ENCODE measurements at regions not wholly inside any gene's neighbourhood (a gene's known extent, or its start where the extent isn't known, plus 50 kb on each side); places are given as distances from the start of the nearest gene placed in this dataset.
A peak's percentile ranks its signal among the peaks of the same experiment; 100 is the strongest.

GRCh38 chr4:148654131-148654530, 211.9 kb upstream of the NR3C2 start:
- Histone ChIP-seq H3K79me1 (ENCODE audit: low read length) (peaks cover 6% of the 10 kb centered on the region), H4K8ac (ENCODE audit: low read depth, low read length) (no peak overlapping the region), H4K12ac (ENCODE audit: low read depth, low read length) (no peak overlapping the region), H4K91ac (ENCODE audit: low read depth, low read length) (no peak overlapping the region), H3K9me3 (ENCODE audit: insufficient read depth, low read depth, low read length) (no peaks in the 10 kb centered on the region), H2BK5ac (ENCODE audit: low read depth, low read length, poor library complexity) (no peak overlapping the region), H3K79me2 (ENCODE audit: control insufficient read depth, insufficient read depth, low read length, poor library complexity) (no peaks in the 10 kb centered on the region), H3K9ac (ENCODE audit: low read length) (no peak overlapping the region), H2BK12ac (ENCODE audit: low read length) (no peak overlapping the region), H3K4me1 (ENCODE audit: control insufficient read depth in 1 of 2, insufficient read depth in 2 of 2, low read length in 2 of 2) (peaks cover 3 to 7% of the 10 kb centered on the region in 2 experiments), H3K4me3 (ENCODE audit: low read depth, low read length) (no peak overlapping the region), H3K36me3 (ENCODE audit: control insufficient read depth in 1 of 2, insufficient read depth in 2 of 2, low read length in 2 of 2) (no peaks in the 10 kb centered on the region), H3K18ac (ENCODE audit: low read length) (no peak overlapping the region), H3K23ac (ENCODE audit: low read length) (no peak overlapping the region), H3K4me2 (ENCODE audit: low read length) (no peak overlapping the region), H3K4ac (ENCODE audit: low read depth, low read length) (no peak overlapping the region), H2BK120ac (ENCODE audit: insufficient read depth, low read length, poor library complexity) (no peak overlapping the region), H3K14ac (ENCODE audit: low read length) (no peak overlapping the region), H3K27ac (ENCODE audit: low read depth, low read length) (peak overlapping the region; percentile 40), H2AFZ (ENCODE audit: insufficient read depth, low read length, poor library complexity) (no peak overlapping the region), H3K27me3 (ENCODE audit: insufficient read depth, low read length) (no peaks in the 10 kb centered on the region), H2AK5ac (ENCODE audit: low read length) (no peak overlapping the region)
- WGBS (ENCODE audit: extremely low coverage, insufficient coverage, insufficient read length): no CpG with 5 or more reads among the region's 2 CpGs
- DNase-seq: peak; percentile 71 to 94

GRCh38 chr4:148653681-148654080, 211.5 kb upstream of the NR3C2 start:
- H3K23ac ChIP-seq (ENCODE audit: low read length): no peak overlapping the region
- no peak overlapping the region for H2BK5ac ChIP-seq (ENCODE audit: low read depth, low read length, poor library complexity)
- H4K91ac ChIP-seq (ENCODE audit: low read depth, low read length): no peak overlapping the region
- H3K4ac ChIP-seq (ENCODE audit: low read depth, low read length): no peak overlapping the region
- H4K8ac ChIP-seq (ENCODE audit: low read depth, low read length): no peak overlapping the region
- H2AFZ ChIP-seq (ENCODE audit: insufficient read depth, low read length, poor library complexity): no peak overlapping the region
- WGBS (ENCODE audit: extremely low coverage, insufficient coverage, insufficient read length): no CpG with 5 or more reads among the region's 4 CpGs
- DNase-seq: peak; percentile 81 to 93
- H3K18ac ChIP-seq (ENCODE audit: low read length): no peak overlapping the region
- no peak overlapping the region for H2AK5ac ChIP-seq (ENCODE audit: low read length)
- no peak overlapping the region for H3K4me3 ChIP-seq (ENCODE audit: low read depth, low read length)
- H3K36me3 ChIP-seq (ENCODE audit: control insufficient read depth in 1 of 2, insufficient read depth in 2 of 2, low read length in 2 of 2): no peaks in the 10 kb centered on the region
- H3K79me1 ChIP-seq (ENCODE audit: low read length): peaks cover 6% of the 10 kb centered on the region
- H3K27ac ChIP-seq (ENCODE audit: low read depth, low read length): peak overlapping the region; percentile 56
- H3K27me3 ChIP-seq (ENCODE audit: insufficient read depth, low read length): no peaks in the 10 kb centered on the region
- no peaks in the 10 kb centered on the region for H3K79me2 ChIP-seq (ENCODE audit: control insufficient read depth, insufficient read depth, low read length, poor library complexity)
- no peak overlapping the region for H2BK12ac ChIP-seq (ENCODE audit: low read length)
- peaks cover 3 to 7% of the 10 kb centered on the region in 2 experiments for H3K4me1 ChIP-seq (ENCODE audit: control insufficient read depth in 1 of 2, insufficient read depth in 2 of 2, low read length in 2 of 2)
- no peak overlapping the region for H4K12ac ChIP-seq (ENCODE audit: low read depth, low read length)
- no peak overlapping the region for H3K4me2 ChIP-seq (ENCODE audit: low read length)
- H3K9ac ChIP-seq (ENCODE audit: low read length): no peak overlapping the region
- no peak overlapping the region for H3K14ac ChIP-seq (ENCODE audit: low read length)
- no peak overlapping the region for H2BK120ac ChIP-seq (ENCODE audit: insufficient read depth, low read length, poor library complexity)
- H3K9me3 ChIP-seq (ENCODE audit: insufficient read depth, low read depth, low read length): no peaks in the 10 kb centered on the region

GRCh38 chr4:148651991-148652390, 209.8 kb upstream of the NR3C2 start:
- Histone ChIP-seq H4K8ac (ENCODE audit: low read depth, low read length) (no peak overlapping the region), H3K18ac (ENCODE audit: low read length) (no peak overlapping the region)

GRCh38 chr4:148649652-148650331, 207.6 kb upstream of the NR3C2 start:
- Histone ChIP-seq H4K8ac (ENCODE audit: low read depth, low read length) (no peak overlapping the region), H4K91ac (ENCODE audit: low read depth, low read length) (no peak overlapping the region), H3K4me1 (ENCODE audit: control insufficient read depth in 1 of 2, insufficient read depth in 2 of 2, low read length in 2 of 2) (peaks cover 3 to 11% of the 10 kb centered on the region in 2 experiments), H3K79me1 (ENCODE audit: low read length) (peaks cover 6% of the 10 kb centered on the region), H3K79me2 (ENCODE audit: control insufficient read depth, insufficient read depth, low read length, poor library complexity) (no peaks in the 10 kb centered on the region), H4K12ac (ENCODE audit: low read depth, low read length) (no peak overlapping the region), H3K23ac (ENCODE audit: low read length) (no peak overlapping the region), H3K27ac (ENCODE audit: low read depth, low read length) (no peak overlapping the region), H3K14ac (ENCODE audit: low read length) (no peak overlapping the region), H2BK12ac (ENCODE audit: low read length) (no peak overlapping the region), H3K36me3 (ENCODE audit: control insufficient read depth in 1 of 2, insufficient read depth in 2 of 2, low read length in 2 of 2) (no peaks in the 10 kb centered on the region), H3K27me3 (ENCODE audit: insufficient read depth, low read length) (no peaks in the 10 kb centered on the region), H3K9me3 (ENCODE audit: insufficient read depth, low read depth, low read length) (no peaks in the 10 kb centered on the region), H3K18ac (ENCODE audit: low read length) (no peak overlapping the region), H2BK120ac (ENCODE audit: insufficient read depth, low read length, poor library complexity) (no peak overlapping the region), H2AK5ac (ENCODE audit: low read length) (no peak overlapping the region), H2AFZ (ENCODE audit: insufficient read depth, low read length, poor library complexity) (no peak overlapping the region), H3K4ac (ENCODE audit: low read depth, low read length) (no peak overlapping the region), H3K4me2 (ENCODE audit: low read length) (no peak overlapping the region), H3K4me3 (ENCODE audit: low read depth, low read length) (no peak overlapping the region), H3K9ac (ENCODE audit: low read length) (no peak overlapping the region), H2BK5ac (ENCODE audit: low read depth, low read length, poor library complexity) (no peak overlapping the region)
- peak; percentile 20 to 71 for DNase-seq
- WGBS (ENCODE audit: extremely low coverage, insufficient coverage, insufficient read length): no CpG with 5 or more reads among the region's 1 CpG

More at GRCh38 chr4:148651991-148652390, 209.8 kb upstream of the NR3C2 start:
- Histone ChIP-seq H3K9ac (ENCODE audit: low read length) (no peak overlapping the region), H2AFZ (ENCODE audit: insufficient read depth, low read length, poor library complexity) (no peak overlapping the region), H3K79me2 (ENCODE audit: control insufficient read depth, insufficient read depth, low read length, poor library complexity) (no peaks in the 10 kb centered on the region), H3K79me1 (ENCODE audit: low read length) (peaks cover 6% of the 10 kb centered on the region), H3K4ac (ENCODE audit: low read depth, low read length) (no peak overlapping the region), H3K36me3 (ENCODE audit: control insufficient read depth in 1 of 2, insufficient read depth in 2 of 2, low read length in 2 of 2) (no peaks in the 10 kb centered on the region), H2BK5ac (ENCODE audit: low read depth, low read length, poor library complexity) (peak overlapping the region; percentile 32), H2AK5ac (ENCODE audit: low read length) (no peak overlapping the region), H3K9me3 (ENCODE audit: insufficient read depth, low read depth, low read length) (no peaks in the 10 kb centered on the region), H3K27me3 (ENCODE audit: insufficient read depth, low read length) (no peaks in the 10 kb centered on the region), H3K4me2 (ENCODE audit: low read length) (no peak overlapping the region), H2BK12ac (ENCODE audit: low read length) (peak overlapping the region; percentile 36), H3K14ac (ENCODE audit: low read length) (no peak overlapping the region), H4K91ac (ENCODE audit: low read depth, low read length) (no peak overlapping the region), H3K23ac (ENCODE audit: low read length) (no peak overlapping the region), H3K27ac (ENCODE audit: low read depth, low read length) (peak overlapping the region; percentile 27), H2BK120ac (ENCODE audit: insufficient read depth, low read length, poor library complexity) (no peak overlapping the region), H3K4me3 (ENCODE audit: low read depth, low read length) (no peak overlapping the region), H4K12ac (ENCODE audit: low read depth, low read length) (no peak overlapping the region), H3K4me1 (ENCODE audit: control insufficient read depth in 1 of 2, insufficient read depth in 2 of 2, low read length in 2 of 2) (peaks cover 3 to 11% of the 10 kb centered on the region in 2 experiments)
- WGBS (ENCODE audit: extremely low coverage, insufficient coverage, insufficient read length): no CpG with 5 or more reads among the region's 2 CpGs
- peak; percentile 60 to 70 for DNase-seq

Measured in trophoblast cell (in vitro differentiated cells and primary cell).